G401.6 (cell line): ENCODE measurements at regions not wholly inside any gene's neighbourhood (a gene's known extent, or its start where the extent isn't known, plus 50 kb on each side); places are given as distances from the start of the nearest gene placed in this dataset.
"Not testable (repeated sequence)": the region's sequence is repeated elsewhere in the genome, so short reads cannot be mapped to it uniquely, and the experiment has no call there.

Source experiments
- FAIRE-seq: peaks from 2 replicates; lab custom pipeline; 2012; peaks lifted over from hg19 to GRCh38; lab: Jason Lieb, UNC

GRCh38 chr5:101346447-101346846, 443.4 kb upstream of the ST8SIA4 start:
- FAIRE-seq, result no peak

DNA sequence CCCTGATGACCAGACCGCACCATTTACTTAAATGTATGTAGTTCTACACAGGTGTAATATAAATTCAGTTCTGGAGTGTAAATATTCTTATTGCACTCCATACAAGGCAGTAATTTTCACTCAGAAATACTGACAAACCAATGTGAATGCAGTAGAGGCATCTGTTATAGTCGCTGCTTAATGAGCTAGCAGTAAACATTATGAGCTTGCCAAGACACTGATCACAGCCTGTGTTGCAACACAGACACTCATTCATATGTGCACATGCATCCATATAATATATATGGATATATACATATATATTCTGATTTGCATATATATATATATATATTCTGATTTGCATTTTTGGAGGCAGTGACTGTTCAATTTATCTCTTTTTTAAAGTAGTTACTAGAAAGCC, 435.1 kb upstream of the ST8SIA4 start:
- no peak for FAIRE-seq

GRCh38 chr5:101327816-101328215, 424.7 kb upstream of the ST8SIA4 start:
- no peak for FAIRE-seq

DNA sequence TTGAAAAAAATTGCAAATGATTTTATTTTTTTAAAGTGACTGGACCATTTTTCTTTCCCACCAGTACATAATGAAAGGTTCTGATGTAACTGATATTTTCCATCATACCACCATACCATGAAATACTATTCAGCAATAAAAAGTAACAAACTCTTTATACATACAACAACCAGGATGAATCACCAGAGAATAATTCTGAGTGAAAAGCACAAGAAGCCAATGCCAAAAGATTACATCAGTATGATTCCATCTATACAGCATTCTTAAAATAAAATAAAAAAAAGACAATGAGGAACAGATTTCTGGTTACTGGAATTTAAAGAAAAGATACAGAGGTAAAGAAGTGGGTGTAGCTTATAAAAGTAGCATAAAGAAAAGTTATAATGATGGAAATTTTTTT, 423.7 kb upstream of the ST8SIA4 start:
- no peak for FAIRE-seq

DNA sequence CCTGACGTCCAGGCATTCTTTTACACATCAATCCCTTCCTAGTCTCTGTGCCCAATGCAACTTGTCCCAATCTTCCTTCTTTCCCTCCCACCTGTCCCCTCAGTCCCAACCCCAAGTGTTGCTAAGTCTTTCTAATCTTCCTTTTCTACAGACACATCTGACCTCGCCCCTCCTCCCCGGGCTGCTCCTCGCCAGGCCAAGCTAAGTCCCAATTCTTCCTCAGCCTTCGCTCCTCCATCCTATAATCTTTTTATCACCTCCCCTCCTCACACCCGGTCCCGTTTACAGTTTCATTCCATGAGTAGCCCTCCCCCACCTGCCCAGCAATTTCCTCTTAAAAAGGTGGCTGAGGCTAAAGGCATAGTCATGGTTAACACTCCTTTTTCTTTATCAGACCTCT, 413.3 kb upstream of the ST8SIA4 start:
- not testable (repeated sequence) for FAIRE-seq

DNA sequence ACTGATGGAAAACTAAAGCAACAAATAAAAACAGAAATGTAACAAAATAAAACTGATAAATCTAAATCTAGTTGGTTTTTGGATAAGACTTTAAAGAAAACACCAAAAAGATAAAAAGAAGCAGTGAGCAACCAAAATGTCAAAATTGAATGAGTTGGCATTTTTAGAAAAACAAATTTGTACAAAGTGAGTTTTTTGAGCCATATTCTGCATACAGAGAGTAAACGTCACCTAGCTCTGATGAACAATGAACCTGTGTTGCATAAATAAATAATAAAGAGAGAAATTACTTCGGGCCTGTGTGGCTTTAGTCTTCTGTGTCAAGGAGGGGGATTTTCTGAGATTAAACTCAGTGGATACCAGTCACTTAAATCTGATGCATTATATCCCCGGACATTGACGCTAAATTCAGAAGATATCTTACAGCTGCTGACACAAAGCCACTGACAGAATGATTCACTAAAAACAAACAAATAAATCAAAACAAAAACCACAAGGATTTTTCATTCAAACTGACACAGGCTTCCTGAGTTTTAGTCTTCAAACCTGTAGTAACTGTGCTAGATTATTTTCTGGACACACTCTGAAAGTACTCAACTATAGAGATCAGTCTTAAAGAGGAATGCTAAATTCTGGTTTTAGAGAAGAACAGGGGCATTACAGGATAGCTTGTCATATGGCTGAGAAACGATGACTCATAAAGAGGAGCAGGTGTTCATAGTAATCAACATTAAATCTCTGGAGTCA, 403.5 kb upstream of the ST8SIA4 start:
- FAIRE-seq, result no peak

- no peak for FAIRE-seq
Measured at GRCh38 chr5:101296477-101296876, 393.4 kb upstream of the ST8SIA4 start.

DNA sequence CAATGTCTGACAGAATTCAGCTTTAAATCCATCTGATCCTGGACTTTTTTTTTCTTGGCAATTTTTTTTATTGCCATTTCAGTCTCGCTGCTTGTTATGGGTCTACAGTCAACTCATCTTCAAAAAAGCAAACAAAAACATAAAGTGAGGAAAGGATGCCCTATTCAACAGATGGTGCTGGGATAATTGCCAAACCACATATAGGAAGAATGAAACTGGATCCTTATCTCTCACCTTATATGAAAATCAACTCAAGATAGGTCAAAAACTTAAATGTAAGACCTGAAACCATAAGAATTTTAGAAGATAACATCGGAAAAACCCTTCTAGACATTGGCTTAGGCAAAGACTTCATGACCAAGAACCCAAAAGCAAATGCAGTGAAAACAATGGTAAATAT, 389.1 kb upstream of the ST8SIA4 start:
- FAIRE-seq, result no peak

DNA sequence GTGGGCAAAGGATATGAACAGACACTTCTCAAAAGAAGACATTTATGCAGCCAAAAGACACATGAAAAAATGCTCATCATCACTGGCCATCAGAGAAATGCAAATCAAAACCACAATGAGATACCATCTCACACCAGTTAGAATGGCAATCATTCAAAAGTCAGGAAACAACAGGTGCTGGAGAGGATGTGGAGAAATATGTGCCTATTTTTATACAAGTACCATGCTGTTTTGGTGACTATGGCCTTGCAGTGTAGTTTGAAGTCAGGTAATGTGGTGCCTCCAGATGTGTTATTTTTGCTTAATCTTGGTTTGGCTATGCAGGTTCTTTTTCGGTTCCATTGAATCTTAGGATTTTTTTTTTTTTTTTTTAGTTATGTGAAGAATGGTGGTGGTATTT, 387.7 kb upstream of the ST8SIA4 start:
- FAIRE-seq, result not testable (repeated sequence)

GRCh38 chr5:101288633-101289032, 385.6 kb upstream of the ST8SIA4 start:
- FAIRE-seq, result no peak

- FAIRE-seq, result no peak
Measured at GRCh38 chr5:101284736-101285375, 381.8 kb upstream of the ST8SIA4 start.

- FAIRE-seq, result not testable (repeated sequence)
Measured at GRCh38 chr5:101283938-101284337, 380.9 kb upstream of the ST8SIA4 start.

GRCh38 chr5:101278917-101279316, 375.8 kb upstream of the ST8SIA4 start:
- FAIRE-seq, result no peak

DNA sequence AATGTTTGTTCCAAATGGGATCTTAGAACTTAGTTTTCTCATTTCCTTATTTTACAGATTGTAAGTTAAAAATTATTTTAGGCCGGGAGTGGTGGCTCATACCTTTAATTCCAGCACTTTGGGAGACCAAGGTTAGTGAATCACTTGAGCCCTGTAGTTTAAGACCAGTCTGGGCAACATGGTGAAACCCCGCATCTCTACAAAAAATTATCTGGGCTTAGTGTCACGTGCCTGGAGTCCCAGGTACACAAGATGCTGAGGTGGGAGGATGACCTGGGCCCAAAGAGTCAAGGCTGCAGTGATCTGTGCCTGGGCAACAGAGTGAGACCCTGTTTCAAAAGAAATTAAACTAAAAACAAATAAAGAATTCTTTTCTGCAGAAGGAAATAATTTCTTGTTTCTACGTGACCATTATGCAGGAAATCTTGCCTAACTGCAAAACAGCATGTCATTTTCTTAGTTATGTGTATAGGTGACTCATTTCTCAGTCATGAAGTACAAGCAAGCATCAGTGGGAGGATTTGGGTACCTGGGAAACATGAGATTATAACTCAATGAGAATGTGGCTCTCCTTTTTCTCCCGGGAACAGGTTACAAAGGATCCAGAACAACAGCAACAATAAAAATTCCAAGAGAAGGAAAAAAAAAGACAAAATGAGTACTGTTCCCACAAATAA, 375.1 kb upstream of the ST8SIA4 start:
- FAIRE-seq, result no peak

- FAIRE-seq, result no peak
Measured at GRCh38 chr5:101271945-101272344, 368.9 kb upstream of the ST8SIA4 start.

GRCh38 chr5:101271416-101271815, 368.3 kb upstream of the ST8SIA4 start:
- FAIRE-seq, result no peak

- no peak for FAIRE-seq
Measured at GRCh38 chr5:101260857-101261256, 357.8 kb upstream of the ST8SIA4 start.

DNA sequence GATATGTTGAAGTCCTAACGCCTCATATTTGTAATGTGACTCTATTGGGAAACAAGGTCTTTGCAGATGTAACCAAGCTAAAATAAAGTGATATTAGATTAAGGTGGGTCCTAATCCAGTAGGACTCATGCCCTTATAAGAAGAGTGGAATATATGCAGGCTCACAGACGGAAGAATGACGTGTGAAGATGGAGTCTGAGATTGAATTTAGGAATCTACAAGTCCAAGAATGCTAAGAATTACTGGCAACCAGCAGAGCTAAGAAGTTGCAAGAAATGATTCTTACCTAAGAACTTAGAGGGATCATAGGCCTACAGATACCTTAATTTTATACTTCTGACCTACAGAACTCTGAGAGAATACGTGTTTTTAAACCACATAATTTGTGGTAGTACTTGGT, 350.0 kb upstream of the ST8SIA4 start:
- no peak for FAIRE-seq

DNA sequence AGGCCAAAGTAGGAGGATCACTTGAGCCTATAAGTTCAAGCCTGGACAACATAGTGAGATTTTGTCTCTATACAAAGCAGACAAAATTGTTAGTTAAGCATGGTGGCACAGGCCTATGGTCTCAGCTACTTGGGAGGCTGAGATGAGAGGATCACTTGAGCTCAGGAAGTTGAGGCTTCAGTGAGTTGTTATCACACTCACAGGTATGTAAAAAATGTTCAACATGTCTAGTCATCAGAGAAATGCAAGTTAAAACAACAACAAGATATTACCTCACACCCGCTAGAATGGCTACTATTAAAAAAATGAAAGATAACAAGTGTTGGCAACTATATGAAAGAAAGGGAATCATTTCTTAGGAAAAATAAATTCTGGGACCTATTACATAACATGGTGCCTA, 341.5 kb upstream of the ST8SIA4 start:
- FAIRE-seq, result no peak

- FAIRE-seq, result no peak
Measured at GRCh38 chr5:101212942-101213514, 309.9 kb upstream of the ST8SIA4 start.

DNA sequence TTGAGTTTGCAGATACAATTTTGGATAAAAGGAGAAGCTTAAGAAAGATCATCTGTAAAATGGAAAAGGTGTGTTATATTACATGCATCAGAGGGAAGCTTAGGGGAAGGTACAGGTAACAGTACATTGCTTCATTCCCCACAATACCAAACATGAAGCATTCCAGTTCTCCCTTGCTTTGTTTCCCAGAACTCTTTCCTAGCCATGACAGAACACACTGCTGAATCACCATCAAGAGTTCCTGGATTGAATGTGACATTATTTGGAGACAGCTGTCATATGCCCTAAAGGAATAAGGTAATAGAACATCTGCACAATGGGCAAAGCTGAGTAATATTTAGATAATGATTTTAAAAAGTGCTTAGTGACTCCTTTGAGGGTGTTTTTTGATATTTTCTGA, 303.5 kb upstream of the ST8SIA4 start:
- no peak for FAIRE-seq

GRCh38 chr5:101205065-101205464, 302.0 kb upstream of the ST8SIA4 start:
- not testable (repeated sequence) for FAIRE-seq

GRCh38 chr5:101180365-101180764, 277.3 kb upstream of the ST8SIA4 start:
- FAIRE-seq, result not testable (repeated sequence)
